ENCODE measurements at regions not wholly inside any gene's neighbourhood (a gene's known extent, or its start where the extent isn't known, plus 50 kb on each side); places are given as distances from the start of the nearest gene placed in this dataset.

DNA sequence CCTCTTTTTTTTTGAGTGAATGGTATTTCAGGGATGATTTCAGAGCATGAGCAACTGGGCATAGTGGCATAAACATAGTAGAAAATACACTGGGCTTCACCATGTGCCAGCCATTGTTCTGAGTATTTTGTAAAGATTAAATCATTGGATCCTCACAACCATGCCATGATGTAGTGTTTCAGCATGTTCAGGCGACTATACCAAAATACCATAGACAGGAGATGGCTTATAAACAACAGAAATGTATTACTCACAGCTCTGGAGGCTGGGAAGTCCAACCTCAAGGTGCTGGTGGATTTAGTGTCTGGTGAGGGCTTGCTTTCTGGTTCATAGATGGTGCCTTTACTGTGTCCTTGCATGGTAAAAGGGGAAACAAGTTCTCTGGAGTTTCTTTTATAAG, 101.5 kb upstream of the KL start:
- H3K4me3 ChIP-seq, result no peak overlapping the region
- H3K36me3 ChIP-seq, result no peaks in the 10 kb centered on the region
- H3K27me3 ChIP-seq, result no peaks in the 10 kb centered on the region
- H3K27ac ChIP-seq, result no peak overlapping the region
- DNase-seq, result no peak
- H3K9me3 ChIP-seq, result peaks cover 0 to 9% (median 0%) of the 10 kb centered on the region in 3 donors
- intact Hi-C loops (cut with DNase I; ENCODE audit: low total_unique reads), result no loop called here
- H3K4me1 ChIP-seq, result no peaks in the 10 kb centered on the region
- TF ChIP-seq, protein P1, sequence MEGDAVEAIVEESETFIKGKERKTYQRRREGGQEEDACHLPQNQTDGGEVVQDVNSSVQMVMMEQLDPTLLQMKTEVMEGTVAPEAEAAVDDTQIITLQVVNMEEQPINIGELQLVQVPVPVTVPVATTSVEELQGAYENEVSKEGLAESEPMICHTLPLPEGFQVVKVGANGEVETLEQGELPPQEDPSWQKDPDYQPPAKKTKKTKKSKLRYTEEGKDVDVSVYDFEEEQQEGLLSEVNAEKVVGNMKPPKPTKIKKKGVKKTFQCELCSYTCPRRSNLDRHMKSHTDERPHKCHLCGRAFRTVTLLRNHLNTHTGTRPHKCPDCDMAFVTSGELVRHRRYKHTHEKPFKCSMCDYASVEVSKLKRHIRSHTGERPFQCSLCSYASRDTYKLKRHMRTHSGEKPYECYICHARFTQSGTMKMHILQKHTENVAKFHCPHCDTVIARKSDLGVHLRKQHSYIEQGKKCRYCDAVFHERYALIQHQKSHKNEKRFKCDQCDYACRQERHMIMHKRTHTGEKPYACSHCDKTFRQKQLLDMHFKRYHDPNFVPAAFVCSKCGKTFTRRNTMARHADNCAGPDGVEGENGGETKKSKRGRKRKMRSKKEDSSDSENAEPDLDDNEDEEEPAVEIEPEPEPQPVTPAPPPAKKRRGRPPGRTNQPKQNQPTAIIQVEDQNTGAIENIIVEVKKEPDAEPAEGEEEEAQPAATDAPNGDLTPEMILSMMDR (IDR thresholded peaks at IDR 0.05), result no peak

GRCh38 chr13:32917504-32917903, 98.7 kb upstream of the KL start:
- H3K27me3 ChIP-seq, result no peaks in the 10 kb centered on the region
- TF ChIP-seq, protein P1 (IDR thresholded peaks at IDR 0.05), result no peak

GRCh38 chr13:32923725-32924124, 92.5 kb upstream of the KL start:
- no peak for DNase-seq
- Histone ChIP-seq H3K4me3 (no peak overlapping the region), H3K4me1 (no peaks in the 10 kb centered on the region), H3K27ac (no peak overlapping the region), H3K36me3 (no peaks in the 10 kb centered on the region), H3K9me3 (no peaks in the 10 kb centered on the region), H3K27me3 (no peaks in the 10 kb centered on the region)
- TF ChIP-seq, protein P1 (IDR thresholded peaks at IDR 0.05), result no peak
- intact Hi-C loops (cut with DNase I; ENCODE audit: low total_unique reads), result no loop called here

More at GRCh38 chr13:32917504-32917903, 98.7 kb upstream of the KL start:
- H3K27ac ChIP-seq, result no peak overlapping the region
- H3K4me1 ChIP-seq, result no peaks in the 10 kb centered on the region
- no peak for DNase-seq
- no peaks in the 10 kb centered on the region for H3K36me3 ChIP-seq
- intact Hi-C loops (cut with DNase I; ENCODE audit: low total_unique reads), result no loop called here
- peaks cover 0 to 9% (median 0%) of the 10 kb centered on the region in 3 donors for H3K9me3 ChIP-seq
- no peak overlapping the region for H3K4me3 ChIP-seq

DNA sequence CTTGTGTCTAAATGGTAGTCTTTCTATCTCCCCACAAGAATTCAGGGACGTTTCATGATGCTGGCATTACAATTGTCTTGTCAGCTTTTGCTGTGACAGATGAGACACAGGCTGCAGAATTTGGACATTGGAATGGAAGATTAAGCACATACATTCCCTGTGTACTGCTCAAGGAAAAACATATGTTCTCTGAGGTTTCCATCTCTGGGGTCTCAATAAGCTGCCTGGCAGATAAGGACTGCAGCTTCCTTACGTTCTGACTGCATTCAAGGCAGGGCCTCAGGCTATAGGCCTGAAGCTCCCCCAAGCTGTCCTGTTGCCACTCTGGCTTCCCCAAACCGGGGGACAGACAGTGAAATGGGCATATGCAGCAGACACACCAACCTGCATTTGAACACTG, 91.3 kb upstream of the KL start:
- intact Hi-C loops (cut with DNase I; ENCODE audit: low total_unique reads), result no loop called here
- Histone ChIP-seq H3K4me3 (no peak overlapping the region), H3K27ac (no peak overlapping the region), H3K4me1 (no peaks in the 10 kb centered on the region), H3K27me3 (no peaks in the 10 kb centered on the region), H3K36me3 (no peaks in the 10 kb centered on the region), H3K9me3 (no peaks in the 10 kb centered on the region)
- TF ChIP-seq, protein P1 (IDR thresholded peaks at IDR 0.05), result no peak
- DNase-seq, result no peak

GRCh38 chr13:32925506-32925905, 90.7 kb upstream of the KL start:
- intact Hi-C loops (cut with DNase I; ENCODE audit: low total_unique reads), result no loop called here
- DNase-seq, result no peak
- TF ChIP-seq, protein P1 (IDR thresholded peaks at IDR 0.05), result no peak
- H3K27me3 ChIP-seq, result no peaks in the 10 kb centered on the region
- no peaks in the 10 kb centered on the region for H3K9me3 ChIP-seq
- H3K27ac ChIP-seq, result no peak overlapping the region
- H3K4me1 ChIP-seq, result no peaks in the 10 kb centered on the region
- H3K36me3 ChIP-seq, result no peaks in the 10 kb centered on the region
- H3K4me3 ChIP-seq, result no peak overlapping the region

- DNase-seq, result no peak
- Histone ChIP-seq H3K36me3 (no peaks in the 10 kb centered on the region), H3K4me1 (no peaks in the 10 kb centered on the region), H3K27ac (no peak overlapping the region), H3K4me3 (no peak overlapping the region), H3K9me3 (peaks cover 0 to 5% (median 4%) of the 10 kb centered on the region in 3 donors), H3K27me3 (no peaks in the 10 kb centered on the region)
- intact Hi-C loops (cut with DNase I; ENCODE audit: low total_unique reads), result no loop called here
- TF ChIP-seq, protein P1 (IDR thresholded peaks at IDR 0.05), result no peak
Measured at GRCh38 chr13:32932376-32932775, 83.8 kb upstream of the KL start.
